KMS-11 (cell line): ENCODE measurements at regions not wholly inside any gene's neighbourhood (a gene's known extent, or its start where the extent isn't known, plus 50 kb on each side); places are given as distances from the start of the nearest gene placed in this dataset.

ENCODE experiments used
- H2AFZ ChIP-seq: fragments of 200-600 bp; sonication (generic); 2 replicates; pipeline ENCODE4 v1.6.1; 2016; ENCODE audit warnings: antibody characterized with exemption, mixed run types, low read depth
- H3K27ac ChIP-seq: fragments of 200-600 bp; sonication (generic); 2 replicates; pipeline ENCODE4 v1.6.1; 2016; ENCODE audit warnings: mild to moderate bottlenecking, mixed run types
- H3K27me3 ChIP-seq: fragments of 200-600 bp; sonication (generic); 2 replicates; pipeline ENCODE4 v1.6.1; 2017; ENCODE audit warnings: mild to moderate bottlenecking, low read depth, mixed run types, moderate library complexity; ENCODE audit not compliant: insufficient read depth
- H3K36me3 ChIP-seq: fragments of 200-600 bp; sonication (generic); 2 replicates; pipeline ENCODE4 v1.6.1; 2017; ENCODE audit warnings: mild to moderate bottlenecking, mixed run types; ENCODE audit not compliant: insufficient read depth
- H3K4me1 ChIP-seq: fragments of 200-600 bp; sonication (generic); 2 replicates; pipeline ENCODE4 v1.6.1; 2016; ENCODE audit warnings: mild to moderate bottlenecking, low read depth, mixed run types; ENCODE audit not compliant: poor library complexity, severe bottlenecking
- H3K4me2 ChIP-seq: fragments of 200-600 bp; sonication (generic); 2 replicates; pipeline ENCODE4 v1.7.0; 2016; ENCODE audit warnings: mild to moderate bottlenecking, mixed run types
- H3K4me3 ChIP-seq: fragments of 200-600 bp; sonication (generic); IDR thresholded peaks from 2 replicates; pipeline ENCODE4 v1.6.1; 2017; ENCODE audit warnings: low read depth, low read length, mixed read lengths; ENCODE audit not compliant: insufficient read depth
- H3K79me2 ChIP-seq: fragments of 200-600 bp; sonication (generic); 2 replicates; pipeline ENCODE4 v1.6.1; 2016; ENCODE audit warnings: low read depth, mixed run types; ENCODE audit not compliant: insufficient read depth
- H3K9ac ChIP-seq: fragments of 200-600 bp; sonication (generic); 2 replicates; pipeline ENCODE4 v1.6.1; 2016; ENCODE audit warnings: mild to moderate bottlenecking, mixed run types
- H4K20me1 ChIP-seq: fragments of 200-600 bp; sonication (generic); 2 replicates; pipeline ENCODE4 v1.6.1; 2016; ENCODE audit warnings: mild to moderate bottlenecking, mixed run types; ENCODE audit not compliant: insufficient read depth
- CTCF ChIP-seq: fragments of 200-600 bp; sonication (generic); conservative IDR thresholded peaks from 2 replicates; pipeline ENCODE4 v1.6.1; 2017; ENCODE audit warnings: low read depth, mild to moderate bottlenecking, antibody characterized with exemption, low read length, moderate library complexity, mixed read lengths

GRCh38 chr6:71459162-71459561 is 170.6 kb downstream of the OGFRL1 start:
- no peak for TF ChIP-seq CTCF

GRCh38 chr6:71460933-71461332 is 172.3 kb downstream of the OGFRL1 start:
- Histone ChIP-seq H3K4me2 (peak overlapping the region; percentile 26; the same call in 1 of the 2 replicates), H3K4me1 (peaks cover 24% of the 10 kb centered on the region), H3K9ac (no peak overlapping the region), H2AFZ (no peak overlapping the region), H4K20me1 (no peaks in the 10 kb centered on the region), H3K27ac (no peak overlapping the region), H3K36me3 (no peaks in the 10 kb centered on the region), H3K79me2 (no peaks in the 10 kb centered on the region), H3K4me3 (no peak overlapping the region), H3K27me3 (no peaks in the 10 kb centered on the region)
- TF ChIP-seq CTCF: no peak

More at GRCh38 chr6:71459162-71459561, 170.6 kb downstream of the OGFRL1 start:
- Histone ChIP-seq H3K4me3 (no peak overlapping the region), H3K27me3 (no peaks in the 10 kb centered on the region), H3K4me1 (peaks cover 24% of the 10 kb centered on the region), H4K20me1 (no peaks in the 10 kb centered on the region), H3K4me2 (no peak overlapping the region), H2AFZ (no peak overlapping the region), H3K79me2 (no peaks in the 10 kb centered on the region), H3K36me3 (no peaks in the 10 kb centered on the region), H3K27ac (no peak overlapping the region), H3K9ac (no peak overlapping the region)

GRCh38 chr6:71463061-71463460 is 174.4 kb downstream of the OGFRL1 start:
- H3K27me3 ChIP-seq: no peaks in the 10 kb centered on the region
- peaks cover 15% of the 10 kb centered on the region for H3K4me1 ChIP-seq
- no peaks in the 10 kb centered on the region for H3K36me3 ChIP-seq
- no peak for TF ChIP-seq CTCF
- no peak overlapping the region for H3K27ac ChIP-seq
- H3K9ac ChIP-seq: no peak overlapping the region
- H2AFZ ChIP-seq: no peak overlapping the region
- no peaks in the 10 kb centered on the region for H4K20me1 ChIP-seq
- no peak overlapping the region for H3K4me3 ChIP-seq
- H3K4me2 ChIP-seq: no peak overlapping the region
- no peaks in the 10 kb centered on the region for H3K79me2 ChIP-seq

GRCh38 chr6:71465096-71465495 is 176.5 kb downstream of the OGFRL1 start:
- no peaks in the 10 kb centered on the region for H3K79me2 ChIP-seq
- no peak overlapping the region for H3K4me3 ChIP-seq
- no peak for TF ChIP-seq CTCF
- H2AFZ ChIP-seq: no peak overlapping the region
- H3K27ac ChIP-seq: no peak overlapping the region
- peaks cover 12% of the 10 kb centered on the region for H3K4me1 ChIP-seq
- no peaks in the 10 kb centered on the region for H3K27me3 ChIP-seq
- H3K36me3 ChIP-seq: no peaks in the 10 kb centered on the region
- no peak overlapping the region for H3K4me2 ChIP-seq
- no peak overlapping the region for H3K9ac ChIP-seq
- no peaks in the 10 kb centered on the region for H4K20me1 ChIP-seq

GRCh38 chr6:71466362-71466761 is 177.8 kb downstream of the OGFRL1 start:
- no peak for TF ChIP-seq CTCF
- Histone ChIP-seq H3K27ac (no peak overlapping the region), H3K9ac (no peak overlapping the region), H3K4me2 (no peak overlapping the region), H3K79me2 (no peaks in the 10 kb centered on the region), H3K4me1 (no peaks in the 10 kb centered on the region), H2AFZ (no peak overlapping the region), H4K20me1 (no peaks in the 10 kb centered on the region), H3K36me3 (no peaks in the 10 kb centered on the region), H3K4me3 (no peak overlapping the region), H3K27me3 (no peaks in the 10 kb centered on the region)
